ENCODE measurements at regions not wholly inside any gene's neighbourhood (a gene's known extent, or its start where the extent isn't known, plus 50 kb on each side); places are given as distances from the start of the nearest gene placed in this dataset.
"Not testable (repeated sequence)": the region's sequence is repeated elsewhere in the genome, so short reads cannot be mapped to it uniquely, and the experiment has no call there.

DNA sequence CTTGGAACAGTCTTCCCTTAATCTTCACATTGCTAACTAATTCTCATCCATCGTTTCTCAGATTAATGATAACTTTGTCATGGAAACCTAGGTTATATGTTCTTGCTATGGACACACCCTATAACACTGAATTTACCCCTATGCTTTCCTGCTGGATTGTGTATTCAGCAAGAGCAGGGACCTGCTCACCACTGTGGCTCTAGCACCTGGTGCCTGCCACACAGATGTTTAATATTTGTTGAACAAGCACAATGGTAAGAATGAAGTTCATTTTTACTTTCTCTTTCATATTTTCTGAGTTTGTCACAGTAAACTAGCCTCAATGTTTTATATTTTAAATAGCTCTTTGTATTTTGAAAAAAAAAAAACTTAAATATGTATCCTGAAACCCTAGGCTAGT, 734.0 kb upstream of the DIAPH2 start:
- peaks cover 0 to 3% of the 10 kb centered on the region in 2 donors for H3K27me3 Mint-ChIP-seq
- ATAC-seq (replicated peaks in 1 of 4): no peak
- no peaks in the 10 kb centered on the region for H3K36me3 Mint-ChIP-seq
- no peaks in the 10 kb centered on the region for H3K9me3 Mint-ChIP-seq
- Histone ChIP-seq H3K4me3 (ENCODE audit: control insufficient read depth in 1 of 2, extremely low read depth in 1 of 2, low read length in 1 of 2) (no peak overlapping the region), H3K4me1 (ENCODE audit: control insufficient read depth in 1 of 2, extremely low read depth in 1 of 2, insufficient read depth in 2 of 2, low read length in 2 of 2) (no peaks in the 10 kb centered on the region), H3K36me3 (ENCODE audit: control insufficient read depth in 2 of 2, extremely low read depth in 1 of 2, insufficient read depth in 1 of 2, low read length in 1 of 2) (no peaks in the 10 kb centered on the region), H3K27ac (ENCODE audit: low read length) (no peak overlapping the region), H3K9me3 (no peaks in the 10 kb centered on the region), H3K27me3 (replicated peaks in 1 of 2; ENCODE audit: control insufficient read depth in 2 of 2, extremely low read depth in 1 of 2, insufficient read depth in 2 of 2, low read length in 1 of 2) (no peaks in the 10 kb centered on the region)
- no peak overlapping the region for H3K27ac Mint-ChIP-seq
- H3K4me1 Mint-ChIP-seq: no peaks in the 10 kb centered on the region
- H3K4me3 Mint-ChIP-seq: no peak overlapping the region
- POLR2A ChIA-PET: no interaction called here
- CTCF ChIA-PET: no interaction called here
- no CpG with 5 or more reads among the region's 1 CpG for WGBS (ENCODE audit: insufficient coverage)
- no peak for DNase-seq

DNA sequence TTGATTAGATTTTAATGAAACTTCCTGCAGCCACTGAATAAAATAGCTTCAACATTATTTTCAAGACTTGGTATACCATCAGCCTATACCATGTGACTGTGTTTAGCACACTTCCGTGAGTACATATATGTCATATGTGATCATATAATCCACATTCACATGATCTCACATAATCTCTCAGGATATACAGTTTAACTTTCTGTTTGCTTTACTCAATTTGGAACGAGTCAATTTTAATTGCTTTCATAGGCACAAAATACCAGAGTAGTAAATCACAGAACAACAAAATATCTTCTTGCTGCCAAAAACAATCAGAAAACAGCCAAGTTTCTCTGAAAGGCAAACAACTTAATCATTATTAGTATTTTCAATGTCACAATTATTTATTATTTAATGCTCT, 731.1 kb upstream of the DIAPH2 start:
- Histone ChIP-seq H3K4me1 (ENCODE audit: control insufficient read depth in 1 of 2, extremely low read depth in 1 of 2, insufficient read depth in 2 of 2, low read length in 2 of 2) (no peaks in the 10 kb centered on the region), H3K36me3 (ENCODE audit: control insufficient read depth in 2 of 2, extremely low read depth in 1 of 2, insufficient read depth in 1 of 2, low read length in 1 of 2) (no peaks in the 10 kb centered on the region), H3K9me3 (no peaks in the 10 kb centered on the region), H3K27ac (ENCODE audit: low read length) (no peak overlapping the region), H3K4me3 (ENCODE audit: control insufficient read depth in 1 of 2, extremely low read depth in 1 of 2, low read length in 1 of 2) (no peak overlapping the region), H3K27me3 (replicated peaks in 1 of 2; ENCODE audit: control insufficient read depth in 2 of 2, extremely low read depth in 1 of 2, insufficient read depth in 2 of 2, low read length in 1 of 2) (no peaks in the 10 kb centered on the region)
- no peaks in the 10 kb centered on the region for H3K27me3 Mint-ChIP-seq
- WGBS (ENCODE audit: insufficient coverage): no CpG with 5 or more reads among the region's 2 CpGs
- POLR2A ChIA-PET: no interaction called here
- no peaks in the 10 kb centered on the region for H3K36me3 Mint-ChIP-seq
- H3K4me1 Mint-ChIP-seq: no peaks in the 10 kb centered on the region
- no peak overlapping the region for H3K27ac Mint-ChIP-seq
- H3K4me3 Mint-ChIP-seq: no peak overlapping the region
- H3K9me3 Mint-ChIP-seq: peaks cover 0 to 5% (median 0%) of the 10 kb centered on the region in 3 donors
- ATAC-seq (replicated peaks in 1 of 4) (no peak), DNase-seq (no peak)
- CTCF ChIA-PET: no interaction called here

DNA sequence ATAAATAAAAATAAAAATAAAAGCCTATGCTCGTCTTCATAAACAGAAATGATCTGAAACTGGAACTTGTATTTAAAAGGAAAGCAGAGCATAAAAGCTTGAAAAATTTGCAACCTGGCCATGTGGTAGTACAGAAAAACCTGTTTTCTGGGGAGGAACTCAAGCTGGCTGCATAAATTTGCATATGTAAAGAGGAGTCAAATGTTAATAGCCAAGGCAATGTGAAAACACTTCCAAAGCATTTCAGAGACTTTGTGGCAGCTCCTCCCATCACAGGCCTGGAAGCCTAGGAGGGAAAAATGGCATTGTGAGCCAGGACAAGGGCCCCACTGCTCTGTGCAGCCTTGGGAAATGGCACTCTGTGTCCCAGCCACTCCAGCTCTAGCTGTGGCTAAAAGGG, 727.9 kb upstream of the DIAPH2 start:
- DNase-seq: no peak
- Mint-ChIP-seq H3K4me3 (no peak overlapping the region), H3K4me1 (no peaks in the 10 kb centered on the region), H3K36me3 (no peaks in the 10 kb centered on the region), H3K27me3 (no peaks in the 10 kb centered on the region), H3K27ac (no peak overlapping the region), H3K9me3 (peaks cover 0 to 8% (median 0%) of the 10 kb centered on the region in 3 donors)
- H3K9me3 ChIP-seq: no peaks in the 10 kb centered on the region
- H3K36me3 ChIP-seq (ENCODE audit: control insufficient read depth in 2 of 2, extremely low read depth in 1 of 2, insufficient read depth in 1 of 2, low read length in 1 of 2): no peaks in the 10 kb centered on the region
- no peaks in the 10 kb centered on the region for H3K27me3 ChIP-seq (replicated peaks in 1 of 2; ENCODE audit: control insufficient read depth in 2 of 2, extremely low read depth in 1 of 2, insufficient read depth in 2 of 2, low read length in 1 of 2)
- no peak overlapping the region for H3K27ac ChIP-seq (ENCODE audit: low read length)
- ChIA-PET CTCF (no interaction called here), POLR2A (no interaction called here)
- H3K4me1 ChIP-seq (ENCODE audit: control insufficient read depth in 1 of 2, extremely low read depth in 1 of 2, insufficient read depth in 2 of 2, low read length in 2 of 2): no peaks in the 10 kb centered on the region
- no peak for ATAC-seq (replicated peaks in 1 of 4)
- no CpG with 5 or more reads among the region's 1 CpG for WGBS (ENCODE audit: insufficient coverage)
- H3K4me3 ChIP-seq (ENCODE audit: control insufficient read depth in 1 of 2, extremely low read depth in 1 of 2, low read length in 1 of 2): no peak overlapping the region

DNA sequence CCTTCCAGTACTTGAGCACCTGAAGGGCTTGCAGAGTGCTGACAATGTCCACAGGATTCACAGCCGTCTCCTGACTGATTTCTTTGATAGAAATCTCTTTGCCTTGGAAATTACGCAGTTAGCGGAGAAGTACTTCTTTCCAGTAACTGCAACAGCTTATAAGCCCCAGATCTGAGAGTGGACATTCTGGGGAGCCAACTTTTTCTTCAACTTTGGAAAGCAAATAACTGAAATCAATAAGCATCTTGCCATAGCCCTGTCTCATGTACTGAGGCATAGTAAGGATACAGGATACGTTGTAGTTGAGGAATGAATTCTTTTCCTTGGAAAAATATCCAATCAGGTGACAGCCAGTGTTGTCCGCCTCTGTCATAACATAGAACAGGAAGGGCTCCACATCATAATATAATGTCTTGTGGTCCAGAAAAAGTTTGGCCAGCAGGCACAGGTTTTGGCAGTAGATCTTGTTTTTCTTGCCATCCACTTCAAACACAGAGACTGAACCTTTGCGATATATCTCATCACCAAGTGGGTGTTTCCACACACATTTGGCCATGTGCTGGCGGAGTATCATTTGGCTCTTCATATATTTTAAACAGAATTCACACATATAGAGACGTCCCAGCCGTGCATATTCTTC, 711.1 kb upstream of the DIAPH2 start:
- ATAC-seq (replicated peaks in 1 of 4); H3K27me3 Mint-ChIP-seq; H3K27ac ChIP-seq (ENCODE audit: low read length); H3K4me3 ChIP-seq (ENCODE audit: control insufficient read depth in 1 of 2, extremely low read depth in 1 of 2, low read length in 1 of 2); H3K27me3 ChIP-seq (replicated peaks in 1 of 2; ENCODE audit: control insufficient read depth in 2 of 2, extremely low read depth in 1 of 2, insufficient read depth in 2 of 2, low read length in 1 of 2); H3K4me1 Mint-ChIP-seq; H3K27ac Mint-ChIP-seq; POLR2A ChIA-PET; H3K4me3 Mint-ChIP-seq; H3K36me3 Mint-ChIP-seq; H3K9me3 ChIP-seq; H3K9me3 Mint-ChIP-seq; DNase-seq; CTCF ChIA-PET; H3K4me1 ChIP-seq (ENCODE audit: control insufficient read depth in 1 of 2, extremely low read depth in 1 of 2, insufficient read depth in 2 of 2, low read length in 2 of 2); H3K36me3 ChIP-seq (ENCODE audit: control insufficient read depth in 2 of 2, extremely low read depth in 1 of 2, insufficient read depth in 1 of 2, low read length in 1 of 2): not testable (repeated sequence)
- 87% methylated on average over 3 of the region's 9 CpGs for WGBS (ENCODE audit: insufficient coverage)

DNA sequence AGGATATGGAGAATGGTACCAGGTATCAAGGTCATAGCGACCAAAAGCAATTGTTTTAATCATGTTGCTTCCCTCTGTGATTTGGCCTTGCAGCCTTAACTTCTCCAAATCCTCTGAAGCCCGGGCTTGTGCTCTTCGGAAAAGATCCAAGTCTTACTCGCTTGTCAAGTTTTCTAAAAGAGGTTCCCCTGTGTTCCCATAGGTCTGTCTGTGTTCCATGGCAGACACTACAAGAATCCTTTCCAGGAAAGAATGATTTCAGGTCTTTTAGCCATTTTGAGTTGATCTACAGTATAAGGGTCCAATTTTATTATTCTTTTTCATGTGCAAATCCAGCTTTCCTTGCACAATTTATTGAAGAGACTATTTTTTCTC, 710.6 kb upstream of the DIAPH2 start:
- Histone ChIP-seq H3K27ac (ENCODE audit: low read length) (no peak overlapping the region), H3K36me3 (ENCODE audit: control insufficient read depth in 2 of 2, extremely low read depth in 1 of 2, insufficient read depth in 1 of 2, low read length in 1 of 2) (no peaks in the 10 kb centered on the region), H3K27me3 (replicated peaks in 1 of 2; ENCODE audit: control insufficient read depth in 2 of 2, extremely low read depth in 1 of 2, insufficient read depth in 2 of 2, low read length in 1 of 2) (no peaks in the 10 kb centered on the region), H3K4me3 (ENCODE audit: control insufficient read depth in 1 of 2, extremely low read depth in 1 of 2, low read length in 1 of 2) (no peak overlapping the region), H3K4me1 (ENCODE audit: control insufficient read depth in 1 of 2, extremely low read depth in 1 of 2, insufficient read depth in 2 of 2, low read length in 2 of 2) (no peaks in the 10 kb centered on the region), H3K9me3 (no peaks in the 10 kb centered on the region)
- Mint-ChIP-seq H3K36me3 (no peaks in the 10 kb centered on the region), H3K4me3 (no peak overlapping the region), H3K27me3 (peaks cover 0 to 5% of the 10 kb centered on the region in 2 donors), H3K27ac (no peak overlapping the region), H3K9me3 (no peaks in the 10 kb centered on the region), H3K4me1 (no peaks in the 10 kb centered on the region)
- CTCF ChIA-PET: no interaction called here
- POLR2A ChIA-PET: no interaction called here
- no peak for DNase-seq
- 40% methylated on average over 1 of the region's 4 CpGs for WGBS (ENCODE audit: insufficient coverage)
- no peak for ATAC-seq (replicated peaks in 1 of 4)

DNA sequence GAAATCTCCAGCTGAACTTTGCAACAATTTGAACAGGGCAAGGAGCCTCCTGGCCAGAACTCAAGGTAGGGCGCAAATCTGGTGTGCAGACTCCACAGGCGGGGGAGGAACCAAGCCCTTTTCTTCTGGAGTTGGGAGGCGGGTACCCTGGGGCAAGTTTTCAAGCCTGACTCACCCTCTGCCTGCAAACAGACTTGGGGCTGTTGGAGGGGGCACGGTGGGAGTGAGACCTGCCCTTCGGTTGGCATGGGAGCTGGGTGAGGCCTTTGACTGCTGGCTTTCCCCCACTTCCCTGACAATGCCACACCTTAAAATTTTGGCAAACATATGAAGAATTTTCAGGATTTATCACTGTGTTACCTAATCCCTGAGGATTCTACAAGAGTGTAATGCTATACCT, 709.8 kb upstream of the DIAPH2 start:
- no peaks in the 10 kb centered on the region for H3K4me1 Mint-ChIP-seq
- no peaks in the 10 kb centered on the region for H3K36me3 ChIP-seq (ENCODE audit: control insufficient read depth in 2 of 2, extremely low read depth in 1 of 2, insufficient read depth in 1 of 2, low read length in 1 of 2)
- H3K27me3 ChIP-seq (replicated peaks in 1 of 2; ENCODE audit: control insufficient read depth in 2 of 2, extremely low read depth in 1 of 2, insufficient read depth in 2 of 2, low read length in 1 of 2): no peaks in the 10 kb centered on the region
- H3K9me3 ChIP-seq: no peaks in the 10 kb centered on the region
- no peak for ATAC-seq (replicated peaks in 1 of 4)
- H3K4me3 Mint-ChIP-seq: no peak overlapping the region
- no peak for DNase-seq
- no peak overlapping the region for H3K27ac ChIP-seq (ENCODE audit: low read length)
- H3K4me1 ChIP-seq (ENCODE audit: control insufficient read depth in 1 of 2, extremely low read depth in 1 of 2, insufficient read depth in 2 of 2, low read length in 2 of 2): no peaks in the 10 kb centered on the region
- H3K27ac Mint-ChIP-seq: no peak overlapping the region
- ChIA-PET POLR2A (no interaction called here), CTCF (interaction anchor here in 1 of 2 donors (0.6 kb wide), 1 partner anchor 1024 kb away, joined by 3 read pairs; no protein-coding TSS in a partner anchor)
- no peak overlapping the region for H3K4me3 ChIP-seq (ENCODE audit: control insufficient read depth in 1 of 2, extremely low read depth in 1 of 2, low read length in 1 of 2)
- no CpG with 5 or more reads among the region's 5 CpGs for WGBS (ENCODE audit: insufficient coverage)
- H3K27me3 Mint-ChIP-seq: peaks cover 0 to 5% of the 10 kb centered on the region in 2 donors
- H3K36me3 Mint-ChIP-seq: no peaks in the 10 kb centered on the region
- no peaks in the 10 kb centered on the region for H3K9me3 Mint-ChIP-seq

DNA sequence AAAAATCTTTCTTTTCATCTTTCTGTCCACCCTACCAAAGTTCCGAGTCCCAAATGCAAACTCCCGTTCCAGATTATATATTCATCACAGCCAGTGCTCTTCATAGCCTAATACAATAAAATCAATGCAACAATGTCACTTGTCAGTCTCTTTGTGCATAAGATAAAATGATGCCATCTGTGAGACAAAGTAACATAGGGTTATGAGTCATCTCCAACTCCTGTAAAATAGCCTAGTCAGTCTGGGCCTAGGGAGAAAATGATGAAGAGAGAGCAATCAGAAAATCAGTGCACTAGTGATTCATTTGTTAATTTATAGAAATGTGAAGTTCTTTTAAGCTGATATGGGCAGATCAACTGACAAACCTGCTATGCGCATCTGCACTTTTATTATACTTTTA, 689.1 kb upstream of the DIAPH2 start:
- Mint-ChIP-seq H3K9me3 (no peaks in the 10 kb centered on the region), H3K4me1 (no peaks in the 10 kb centered on the region), H3K27me3 (no peaks in the 10 kb centered on the region), H3K4me3 (no peak overlapping the region), H3K36me3 (no peaks in the 10 kb centered on the region), H3K27ac (no peak overlapping the region)
- no peak overlapping the region for H3K4me3 ChIP-seq (ENCODE audit: control insufficient read depth in 1 of 2, extremely low read depth in 1 of 2, low read length in 1 of 2)
- ATAC-seq (replicated peaks in 1 of 4): no peak
- H3K36me3 ChIP-seq (ENCODE audit: control insufficient read depth in 2 of 2, extremely low read depth in 1 of 2, insufficient read depth in 1 of 2, low read length in 1 of 2): no peaks in the 10 kb centered on the region
- no peaks in the 10 kb centered on the region for H3K9me3 ChIP-seq
- 100% methylated on average over 1 of the region's 3 CpGs for WGBS (ENCODE audit: insufficient coverage)
- H3K4me1 ChIP-seq (ENCODE audit: control insufficient read depth in 1 of 2, extremely low read depth in 1 of 2, insufficient read depth in 2 of 2, low read length in 2 of 2): no peaks in the 10 kb centered on the region
- DNase-seq: no peak
- H3K27me3 ChIP-seq (replicated peaks in 1 of 2; ENCODE audit: control insufficient read depth in 2 of 2, extremely low read depth in 1 of 2, insufficient read depth in 2 of 2, low read length in 1 of 2): no peaks in the 10 kb centered on the region
- H3K27ac ChIP-seq (ENCODE audit: low read length): no peak overlapping the region
- ChIA-PET CTCF (no interaction called here), POLR2A (no interaction called here)
